ENCODE measurements at regions not wholly inside any gene's neighbourhood (a gene's known extent, or its start where the extent isn't known, plus 50 kb on each side); places are given as distances from the start of the nearest gene placed in this dataset.

DNA sequence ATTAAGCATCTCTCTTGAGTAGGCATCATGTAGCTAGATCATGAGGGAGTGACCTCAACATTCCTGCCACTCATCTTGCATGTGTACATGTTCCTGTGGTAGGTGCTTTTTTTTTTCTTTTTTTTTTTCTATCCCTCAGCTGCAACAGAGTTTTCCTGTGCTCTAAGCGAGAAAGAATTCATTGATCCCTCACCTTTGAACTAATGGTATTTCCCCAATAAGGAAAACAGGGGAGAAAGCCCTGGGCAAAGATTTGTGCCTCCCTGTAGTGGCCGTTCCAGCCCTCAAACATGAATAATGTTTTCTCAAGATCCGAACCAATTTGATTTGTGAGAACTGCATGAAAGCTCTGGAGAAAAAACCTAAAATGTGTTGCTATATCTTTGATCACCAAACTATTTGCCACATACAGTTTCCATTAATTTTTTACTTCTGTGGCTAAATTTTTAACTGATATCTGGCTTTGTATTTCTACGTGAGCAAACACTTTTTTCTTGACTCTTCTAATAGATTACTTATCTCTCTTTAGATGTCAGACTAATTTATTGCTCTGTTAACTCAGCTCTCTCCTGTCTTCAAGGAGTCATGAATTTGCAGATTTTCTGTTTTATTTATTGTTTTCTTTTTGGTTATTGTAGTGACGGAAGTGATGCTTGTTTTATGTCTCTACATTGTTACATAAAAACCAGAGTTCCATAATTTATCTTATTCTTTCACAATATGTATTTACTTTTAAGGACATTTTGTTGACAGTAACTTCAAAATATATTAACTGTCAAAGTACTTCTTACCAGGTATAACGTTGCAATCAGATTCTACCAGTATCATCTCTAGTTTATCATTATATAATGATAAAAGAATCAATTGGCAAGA lies 1396.5 kb downstream of the OTOL1 start (continued):
- TF ChIP-seq ZNF585B (tag by site-specific recombination; IDR thresholded peaks at IDR 0.05) (no peak), ZNF677 (tag by site-specific recombination; IDR thresholded peaks at IDR 0.05) (no peak), GLIS1 (tag by site-specific recombination; IDR thresholded peaks at IDR 0.05) (no peak)

DNA sequence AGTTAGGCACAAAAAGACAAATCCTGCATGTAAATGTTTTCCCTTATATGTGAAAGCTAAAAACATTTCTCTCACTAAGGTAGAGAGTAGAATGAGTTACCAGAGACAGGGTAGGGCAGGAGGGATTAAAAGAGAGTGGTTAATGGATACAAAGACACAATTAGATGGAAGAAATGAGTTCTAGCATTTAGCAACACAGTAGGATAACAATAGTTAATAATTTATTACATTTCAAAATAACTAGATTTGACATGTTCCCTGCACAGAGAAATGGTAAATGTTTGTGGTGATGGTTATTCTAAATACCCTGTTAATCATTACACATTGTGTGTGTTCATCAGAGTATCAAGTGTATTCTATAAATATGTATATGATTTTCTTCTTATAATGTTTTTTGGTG lies 1400.7 kb downstream of the OTOL1 start:
- CTCF ChIA-PET: no interaction called here
- H3K27ac ChIP-seq (ENCODE audit: extremely low read depth, low read depth, low read length): no peak overlapping the region
- H3K4me1 ChIP-seq (ENCODE audit: control insufficient read depth, insufficient read depth, low read length): no peaks in the 10 kb centered on the region
- no peak overlapping the region for H3K4me3 ChIP-seq (ENCODE audit: low read depth, low read length)
- no peaks in the 10 kb centered on the region for H3K36me3 ChIP-seq (ENCODE audit: control insufficient read depth in 2 of 2, insufficient read depth in 1 of 2, low read length in 2 of 2)
- TF ChIP-seq ZNF223 (tag by site-specific recombination; IDR thresholded peaks at IDR 0.05) (no peak), ZNF624 (tag by site-specific recombination; IDR thresholded peaks at IDR 0.05) (no peak), SCRT1 (tag by site-specific recombination; IDR thresholded peaks at IDR 0.05; ENCODE audit: borderline replicate concordance) (no peak), ZNF610 (tag by site-specific recombination; IDR thresholded peaks at IDR 0.05; ENCODE audit: borderline replicate concordance) (no peak), ZNF530 (tag by site-specific recombination; IDR thresholded peaks at IDR 0.05; ENCODE audit: low read depth) (no peak), ZNF274 (IDR thresholded peaks at IDR 0.05; ENCODE audit: low read length) (no peak), ZNF274 (tag by site-specific recombination; IDR thresholded peaks at IDR 0.05; ENCODE audit: borderline replicate concordance) (no peak), ZSCAN18 (tag by site-specific recombination; IDR thresholded peaks at IDR 0.05) (no peak), ZNF449 (tag by site-specific recombination; IDR thresholded peaks at IDR 0.05) (no peak)
- TF ChIP-seq, protein P1, sequence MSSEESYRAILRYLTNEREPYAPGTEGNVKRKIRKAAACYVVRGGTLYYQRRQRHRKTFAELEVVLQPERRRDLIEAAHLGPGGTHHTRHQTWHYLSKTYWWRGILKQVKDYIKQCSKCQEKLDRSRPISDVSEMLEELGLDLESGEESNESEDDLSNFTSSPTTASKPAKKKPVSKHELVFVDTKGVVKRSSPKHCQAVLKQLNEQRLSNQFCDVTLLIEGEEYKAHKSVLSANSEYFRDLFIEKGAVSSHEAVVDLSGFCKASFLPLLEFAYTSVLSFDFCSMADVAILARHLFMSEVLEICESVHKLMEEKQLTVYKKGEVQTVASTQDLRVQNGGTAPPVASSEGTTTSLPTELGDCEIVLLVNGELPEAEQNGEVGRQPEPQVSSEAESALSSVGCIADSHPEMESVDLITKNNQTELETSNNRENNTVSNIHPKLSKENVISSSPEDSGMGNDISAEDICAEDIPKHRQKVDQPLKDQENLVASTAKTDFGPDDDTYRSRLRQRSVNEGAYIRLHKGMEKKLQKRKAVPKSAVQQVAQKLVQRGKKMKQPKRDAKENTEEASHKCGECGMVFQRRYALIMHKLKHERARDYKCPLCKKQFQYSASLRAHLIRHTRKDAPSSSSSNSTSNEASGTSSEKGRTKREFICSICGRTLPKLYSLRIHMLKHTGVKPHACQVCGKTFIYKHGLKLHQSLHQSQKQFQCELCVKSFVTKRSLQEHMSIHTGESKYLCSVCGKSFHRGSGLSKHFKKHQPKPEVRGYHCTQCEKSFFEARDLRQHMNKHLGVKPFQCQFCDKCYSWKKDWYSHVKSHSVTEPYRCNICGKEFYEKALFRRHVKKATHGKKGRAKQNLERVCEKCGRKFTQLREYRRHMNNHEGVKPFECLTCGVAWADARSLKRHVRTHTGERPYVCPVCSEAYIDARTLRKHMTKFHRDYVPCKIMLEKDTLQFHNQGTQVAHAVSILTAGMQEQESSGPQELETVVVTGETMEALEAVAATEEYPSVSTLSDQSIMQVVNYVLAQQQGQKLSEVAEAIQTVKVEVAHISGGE (tag by site-specific recombination; conservative IDR thresholded peaks at IDR 0.05; ENCODE audit: low read depth): no peak
- no peaks in the 10 kb centered on the region for H3K9me3 ChIP-seq (ENCODE audit: control insufficient read depth, insufficient read depth, low read depth, low read length)
- POLR2A ChIA-PET: no interaction called here

DNA sequence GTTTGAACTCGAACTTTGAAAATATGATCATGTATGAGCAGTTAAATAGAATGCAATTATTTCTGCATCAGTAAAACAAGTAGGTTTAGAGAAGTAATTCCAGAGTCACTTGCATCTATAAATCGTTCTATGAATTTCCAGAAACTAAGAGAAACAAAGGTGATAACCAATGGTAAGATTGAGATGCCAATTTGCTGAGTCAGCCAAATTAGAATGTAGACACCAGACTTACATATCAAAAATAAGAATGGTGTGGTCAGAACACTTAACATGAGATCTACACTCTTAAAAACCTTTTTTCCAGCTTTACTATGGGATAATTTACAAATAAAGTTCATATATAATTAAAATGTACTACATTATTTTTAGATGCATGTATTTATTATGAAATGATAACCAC lies 1435.9 kb downstream of the OTOL1 start:
- no peak overlapping the region for H3K27ac ChIP-seq (ENCODE audit: extremely low read depth, low read depth, low read length)
- POLR2A ChIA-PET: no interaction called here
- CTCF ChIA-PET: no interaction called here
- no peaks in the 10 kb centered on the region for H3K4me1 ChIP-seq (ENCODE audit: control insufficient read depth, insufficient read depth, low read length)
- H3K4me3 ChIP-seq (ENCODE audit: low read depth, low read length): no peak overlapping the region
- H3K36me3 ChIP-seq (ENCODE audit: control insufficient read depth in 2 of 2, insufficient read depth in 1 of 2, low read length in 2 of 2): no peaks in the 10 kb centered on the region
- H3K9me3 ChIP-seq (ENCODE audit: control insufficient read depth, insufficient read depth, low read depth, low read length): no peaks in the 10 kb centered on the region
- no peak for TF ChIP-seq ZNF112 (tag by site-specific recombination; IDR thresholded peaks at IDR 0.05)
- no peak for TF ChIP-seq ZNF214 (tag by site-specific recombination; IDR thresholded peaks at IDR 0.05; ENCODE audit: borderline replicate concordance)
- no peak for TF ChIP-seq HIC1 (tag by site-specific recombination; IDR thresholded peaks at IDR 0.05)
- TF ChIP-seq PRDM1 (tag by site-specific recombination; IDR thresholded peaks at IDR 0.05): no peak
- TF ChIP-seq GLI2 (tag by site-specific recombination; IDR thresholded peaks at IDR 0.05; ENCODE audit: borderline replicate concordance, low read depth): no peak
- no peak for TF ChIP-seq ZNF555 (tag by site-specific recombination; conservative IDR thresholded peaks at IDR 0.05)
- no peak for TF ChIP-seq ZNF654 (tag by site-specific recombination; IDR thresholded peaks at IDR 0.05; ENCODE audit: low read depth)
- TF ChIP-seq ZNF510 (tag by site-specific recombination; IDR thresholded peaks at IDR 0.05; ENCODE audit: insufficient replicate concordance): no peak
- TF ChIP-seq ZNF529 (tag by site-specific recombination; IDR thresholded peaks at IDR 0.05; ENCODE audit: insufficient replicate concordance): no peak
- no peak for TF ChIP-seq ZNF777 (tag by site-specific recombination; IDR thresholded peaks at IDR 0.05; ENCODE audit: borderline replicate concordance)
- TF ChIP-seq ZNF239 (tag by site-specific recombination; IDR thresholded peaks at IDR 0.05): no peak
